OCI-LY1 (cell line): ENCODE measurements at regions not wholly inside any gene's neighbourhood (a gene's known extent, or its start where the extent isn't known, plus 50 kb on each side); places are given as distances from the start of the nearest gene placed in this dataset.

Source experiments
- H2AFZ ChIP-seq: fragments of 200-600 bp; sonication (generic), shearing (Covaris generic); 2 replicates; pipeline ENCODE4 v1.6.0; 2014; ENCODE audit warnings: antibody characterized with exemption, mild to moderate bottlenecking, low read length
- H3F3A ChIP-seq: fragments of 200-600 bp; sonication (generic), shearing (Covaris generic); 2 replicates; pipeline ENCODE4 v1.6.0; 2014; ENCODE audit warnings: mild to moderate bottlenecking, antibody characterized with exemption, low read length, moderate library complexity; ENCODE audit not compliant: insufficient read depth
- H3K27ac ChIP-seq: fragments of 200-600 bp; sonication (generic); 2 replicates; pipeline ENCODE4 v1.5.1; 2014; ENCODE audit warnings: low read length, mixed run types, mild to moderate bottlenecking, low read depth; ENCODE audit not compliant: poor library complexity, severe bottlenecking
- H3K27me3 ChIP-seq: fragments of 200-600 bp; sonication (generic); 2 replicates; pipeline ENCODE4 v1.6.0; 2014; ENCODE audit warnings: antibody characterized with exemption, mild to moderate bottlenecking, low read length, moderate library complexity; ENCODE audit not compliant: insufficient read depth
- H3K36me3 ChIP-seq: fragments of 200-600 bp; sonication (generic); 2 replicates; pipeline ENCODE4 v1.6.1; 2014; ENCODE audit warnings: mild to moderate bottlenecking, antibody characterized with exemption, low read length, moderate library complexity, mixed read lengths; ENCODE audit not compliant: insufficient read depth
- H3K4me1 ChIP-seq: fragments of 200-600 bp; sonication (generic); 2 replicates; pipeline ENCODE4 v1.5.1; 2014; ENCODE audit warnings: mild to moderate bottlenecking, low read length, moderate library complexity; ENCODE audit not compliant: insufficient read depth, severe bottlenecking
- H3K4me2 ChIP-seq: fragments of 200-600 bp; sonication (generic), shearing (Covaris generic); 2 replicates; pipeline ENCODE4 v1.6.1; 2014; ENCODE audit warnings: low read length
- H3K4me3 ChIP-seq: fragments of 200-600 bp; sonication (generic); 2 replicates; pipeline ENCODE4 v1.5.1; 2014; ENCODE audit warnings: low read length, low read depth, mild to moderate bottlenecking, mixed read lengths; ENCODE audit not compliant: poor library complexity, severe bottlenecking
- H3K79me2 ChIP-seq: fragments of 200-600 bp; shearing (Covaris generic); 2 replicates; pipeline ENCODE4 v1.6.1; 2016; ENCODE audit warnings: mixed run types, low read length, mixed read lengths; ENCODE audit not compliant: insufficient read depth
- H3K9ac ChIP-seq: fragments of 200-600 bp; sonication (generic), shearing (Covaris generic); 2 replicates; pipeline ENCODE4 v1.6.1; 2014; ENCODE audit warnings: mild to moderate bottlenecking, low read length, mixed read lengths
- H3K9me2 ChIP-seq: fragments of 200-600 bp; sonication (generic), shearing (Covaris generic); 2 replicates; pipeline ENCODE4 v1.6.1; 2014; ENCODE audit warnings: low read depth, mild to moderate bottlenecking, low read length, mixed read lengths
- H3K9me3 ChIP-seq: fragments of 200-600 bp; shearing (Covaris generic); 2 replicates; pipeline ENCODE4 v1.6.1; 2014; ENCODE audit warnings: low read length, mixed read lengths
- H4K20me1 ChIP-seq: fragments of 200-600 bp; sonication (generic), shearing (Covaris generic); 2 replicates; pipeline ENCODE4 v1.6.0; 2016; ENCODE audit warnings: mild to moderate bottlenecking, low read length; ENCODE audit not compliant: insufficient read depth
- EZH2 ChIP-seq: fragments of 200-600 bp; sonication (generic), shearing (Covaris generic); IDR thresholded peaks from 2 replicates; pipeline ENCODE4 v1.8.0; 2017; ENCODE audit warnings: borderline replicate concordance, mixed run types, mild to moderate bottlenecking, antibody characterized with exemption, low read length, moderate library complexity, mixed read lengths
- TF ChIP-seq, protein P1 (sequence below): fragments of 200-600 bp; sonication (generic), shearing (Covaris generic); IDR thresholded peaks from 2 replicates; pipeline ENCODE4 v1.5.1; 2017; ENCODE audit warnings: mild to moderate bottlenecking, antibody characterized with exemption, low read length, moderate library complexity, mixed read lengths

DNA sequence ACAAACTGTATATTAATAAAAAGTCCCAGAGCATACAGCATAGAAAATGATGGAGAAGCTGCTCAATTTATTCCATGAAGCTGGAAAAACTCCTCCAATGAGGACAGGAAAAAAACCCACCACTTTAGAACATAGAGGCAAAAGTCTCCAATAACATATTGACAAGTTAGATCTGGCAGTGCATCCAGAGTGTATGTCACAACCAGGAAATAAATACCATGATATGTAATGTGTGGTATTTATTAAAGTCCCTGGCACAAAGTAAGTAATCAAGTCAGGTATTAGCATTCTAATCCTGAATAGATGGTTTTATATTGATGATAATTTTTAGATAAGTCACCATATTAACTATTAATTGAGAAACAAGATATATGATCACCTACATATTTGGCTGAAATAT is 427.3 kb upstream of the HS6ST1 start:
- no peak overlapping the region for H3K27ac ChIP-seq
- no peaks in the 10 kb centered on the region for H3K79me2 ChIP-seq
- H2AFZ ChIP-seq = no peak overlapping the region
- H3K9me3 ChIP-seq = no peaks in the 10 kb centered on the region
- peaks cover 4% of the 10 kb centered on the region; the same call in 1 of the 2 replicates for H3K27me3 ChIP-seq
- TF ChIP-seq, protein P1, sequence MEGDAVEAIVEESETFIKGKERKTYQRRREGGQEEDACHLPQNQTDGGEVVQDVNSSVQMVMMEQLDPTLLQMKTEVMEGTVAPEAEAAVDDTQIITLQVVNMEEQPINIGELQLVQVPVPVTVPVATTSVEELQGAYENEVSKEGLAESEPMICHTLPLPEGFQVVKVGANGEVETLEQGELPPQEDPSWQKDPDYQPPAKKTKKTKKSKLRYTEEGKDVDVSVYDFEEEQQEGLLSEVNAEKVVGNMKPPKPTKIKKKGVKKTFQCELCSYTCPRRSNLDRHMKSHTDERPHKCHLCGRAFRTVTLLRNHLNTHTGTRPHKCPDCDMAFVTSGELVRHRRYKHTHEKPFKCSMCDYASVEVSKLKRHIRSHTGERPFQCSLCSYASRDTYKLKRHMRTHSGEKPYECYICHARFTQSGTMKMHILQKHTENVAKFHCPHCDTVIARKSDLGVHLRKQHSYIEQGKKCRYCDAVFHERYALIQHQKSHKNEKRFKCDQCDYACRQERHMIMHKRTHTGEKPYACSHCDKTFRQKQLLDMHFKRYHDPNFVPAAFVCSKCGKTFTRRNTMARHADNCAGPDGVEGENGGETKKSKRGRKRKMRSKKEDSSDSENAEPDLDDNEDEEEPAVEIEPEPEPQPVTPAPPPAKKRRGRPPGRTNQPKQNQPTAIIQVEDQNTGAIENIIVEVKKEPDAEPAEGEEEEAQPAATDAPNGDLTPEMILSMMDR = no peak
- TF ChIP-seq EZH2 = no peak
- H3K4me3 ChIP-seq = no peak overlapping the region
- H3F3A ChIP-seq = no peaks in the 10 kb centered on the region
- H4K20me1 ChIP-seq = no peaks in the 10 kb centered on the region
- H3K9me2 ChIP-seq = no peaks in the 10 kb centered on the region
- H3K4me1 ChIP-seq = no peaks in the 10 kb centered on the region
- no peak overlapping the region for H3K9ac ChIP-seq
- H3K36me3 ChIP-seq = no peaks in the 10 kb centered on the region
- H3K4me2 ChIP-seq = no peak overlapping the region

DNA sequence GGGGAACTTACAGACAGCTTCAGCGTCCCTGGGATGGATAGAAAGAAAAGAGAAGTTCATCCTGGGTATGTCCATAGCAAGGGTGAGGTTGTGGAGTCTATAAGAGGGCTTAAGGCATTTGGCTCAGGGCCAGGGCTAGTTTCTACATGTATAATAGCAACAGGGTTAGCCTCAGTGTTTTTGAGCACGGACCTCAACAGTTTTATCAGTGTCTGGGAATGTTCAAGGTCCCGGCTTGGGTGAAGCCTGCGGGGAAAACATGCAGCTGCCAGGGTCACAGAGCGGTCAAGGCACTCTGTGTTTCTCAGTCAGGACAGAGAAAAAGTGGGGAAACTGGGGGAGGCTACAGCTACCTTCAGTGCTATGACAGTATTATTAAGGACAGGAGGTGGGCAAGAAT is 427.7 kb upstream of the HS6ST1 start:
- no peak overlapping the region for H3K4me2 ChIP-seq
- no peaks in the 10 kb centered on the region for H3K9me3 ChIP-seq
- H3K9me2 ChIP-seq = no peaks in the 10 kb centered on the region
- no peaks in the 10 kb centered on the region for H4K20me1 ChIP-seq
- no peaks in the 10 kb centered on the region for H3K4me1 ChIP-seq
- H3K36me3 ChIP-seq = no peaks in the 10 kb centered on the region
- H2AFZ ChIP-seq = no peak overlapping the region
- no peak overlapping the region for H3K9ac ChIP-seq
- H3K27me3 ChIP-seq = peaks cover 4% of the 10 kb centered on the region; the same call in 1 of the 2 replicates
- no peak overlapping the region for H3K4me3 ChIP-seq
- no peaks in the 10 kb centered on the region for H3F3A ChIP-seq
- H3K27ac ChIP-seq = no peak overlapping the region
- no peaks in the 10 kb centered on the region for H3K79me2 ChIP-seq
- TF ChIP-seq, protein P1 = no peak
- TF ChIP-seq EZH2 = no peak

DNA sequence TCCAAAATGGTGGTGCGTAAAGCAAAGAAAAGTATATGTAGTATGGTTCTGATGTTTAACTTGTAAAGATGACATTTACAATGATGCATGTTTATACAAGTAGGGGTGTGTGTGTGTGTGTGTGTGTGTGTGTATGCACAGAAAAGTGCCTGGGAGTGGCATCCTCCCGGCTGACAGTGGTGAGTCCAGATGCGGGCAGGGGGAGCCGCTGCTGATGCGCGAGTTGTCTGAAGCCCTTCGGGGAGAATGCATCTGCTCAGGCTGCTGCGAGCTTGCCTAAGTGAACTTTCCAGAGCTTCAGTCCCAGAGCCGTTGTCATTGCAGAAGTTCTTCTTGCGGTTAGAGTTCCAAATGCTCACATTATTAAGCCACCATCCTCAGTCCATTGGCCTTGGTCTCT is 429.7 kb upstream of the HS6ST1 start:
- H3K4me3 ChIP-seq = no peak overlapping the region
- H3K4me2 ChIP-seq = no peak overlapping the region
- no peaks in the 10 kb centered on the region for H3K9me2 ChIP-seq
- H3K9ac ChIP-seq = no peak overlapping the region
- H4K20me1 ChIP-seq = no peaks in the 10 kb centered on the region
- no peak overlapping the region for H2AFZ ChIP-seq
- no peak overlapping the region for H3K27ac ChIP-seq
- no peaks in the 10 kb centered on the region for H3K79me2 ChIP-seq
- H3K9me3 ChIP-seq = no peaks in the 10 kb centered on the region
- no peaks in the 10 kb centered on the region for H3F3A ChIP-seq
- peaks cover 4% of the 10 kb centered on the region; the same call in 1 of the 2 replicates for H3K27me3 ChIP-seq
- no peaks in the 10 kb centered on the region for H3K36me3 ChIP-seq
- TF ChIP-seq, protein P1 = no peak
- TF ChIP-seq EZH2 = no peak
- no peaks in the 10 kb centered on the region for H3K4me1 ChIP-seq
